Gastrocnemius medialis (tissue), 4 donors: ENCODE measurements at regions not wholly inside any gene's neighbourhood (a gene's known extent, or its start where the extent isn't known, plus 50 kb on each side); places are given as distances from the start of the nearest gene placed in this dataset.

Experiments used
- CTCF ChIP-seq, 5 experiments: fragments of 450-650 bp in 3 of 5; fragments of 200-600 bp in 2 of 5; sonication (generic) in 2 of 5; IDR thresholded peaks in 4 of 5; conservative IDR thresholded peaks in 1 of 5; 1 replicate in 4 of 5; 2 replicates in 1 of 5; pipeline ENCODE4 v1.5.1; 2016 to 2019; ENCODE audit warnings: antibody characterized with exemption in 5 of 5, mild to moderate bottlenecking in 3 of 5, moderate library complexity in 3 of 5
- POLR2A ChIP-seq, 2 donors: fragments of 450-650 bp; IDR thresholded peaks; one replicate each; pipeline ENCODE4 v1.6.1; 2017; ENCODE audit warnings: antibody characterized with exemption in 2 of 2, mild to moderate bottlenecking in 2 of 2, moderate library complexity in 2 of 2

- no peak for TF ChIP-seq POLR2A (IDR thresholded peaks at IDR 0.05)
- TF ChIP-seq CTCF (IDR thresholded peaks at IDR 0.05 in 4 of 5, conservative IDR thresholded peaks at IDR 0.05 in 1 of 5), result no peak
Observed at GRCh38 chr12:105600911-105601545, 270.5 kb downstream of the C12orf75 start.
